GM18511 (cell line): ENCODE measurements at regions not wholly inside any gene's neighbourhood (a gene's known extent, or its start where the extent isn't known, plus 50 kb on each side); places are given as distances from the start of the nearest gene placed in this dataset.
"Not testable (repeated sequence)": the region's sequence is repeated elsewhere in the genome, so short reads cannot be mapped to it uniquely, and the experiment has no call there.

Experiments
- ATAC-seq: cut with Tn5 transposase; IDR thresholded peaks from one replicate; pipeline ENCODE4 v1.9.1; 2021; ENCODE audit warnings: mild to moderate bottlenecking, moderate library complexity; ENCODE audit not compliant: unreplicated experiment

GRCh38 chr10:64283621-64284020 is 762.4 kb downstream of the REEP3 start:
- no peak for ATAC-seq

GRCh38 chr10:64286533-64286932 is 765.3 kb downstream of the REEP3 start:
- ATAC-seq: no peak

- ATAC-seq: no peak
Measured at GRCh38 chr10:64288404-64288803, 767.2 kb downstream of the REEP3 start.

GRCh38 chr10:64303566-64303965 is 782.4 kb downstream of the REEP3 start:
- ATAC-seq: no peak

- no peak for ATAC-seq
Measured at GRCh38 chr10:64306729-64307327, 785.6 kb downstream of the REEP3 start.

GRCh38 chr10:64312876-64313275 is 791.7 kb downstream of the REEP3 start:
- ATAC-seq: no peak

GRCh38 chr10:64313967-64314366 is 792.8 kb downstream of the REEP3 start:
- no peak for ATAC-seq

- no peak for ATAC-seq
Measured at GRCh38 chr10:64316416-64316815, 795.2 kb downstream of the REEP3 start.

- ATAC-seq: no peak
Measured at GRCh38 chr10:64316833-64317232, 795.6 kb downstream of the REEP3 start.

GRCh38 chr10:64320448-64320847 is 799.2 kb downstream of the REEP3 start:
- ATAC-seq: no peak

- no peak for ATAC-seq
Measured at GRCh38 chr10:64329510-64329909, 808.3 kb downstream of the REEP3 start.

GRCh38 chr10:64332551-64332950 is 811.4 kb downstream of the REEP3 start:
- no peak for ATAC-seq

- no peak for ATAC-seq
Measured at GRCh38 chr10:64334084-64334483, 812.9 kb downstream of the REEP3 start.

GRCh38 chr10:64344211-64344610 is 823.0 kb downstream of the REEP3 start:
- no peak for ATAC-seq

- ATAC-seq: no peak
Measured at GRCh38 chr10:64345856-64346255, 824.7 kb downstream of the REEP3 start.

GRCh38 chr10:64346389-64346788 is 825.2 kb downstream of the REEP3 start:
- ATAC-seq: no peak

GRCh38 chr10:64350665-64351064 is 829.5 kb downstream of the REEP3 start:
- no peak for ATAC-seq

- ATAC-seq: no peak
Measured at GRCh38 chr10:64358907-64359306, 837.7 kb downstream of the REEP3 start.

GRCh38 chr10:64360240-64360639 is 839.0 kb downstream of the REEP3 start:
- ATAC-seq: not testable (repeated sequence)

- no peak for ATAC-seq
Measured at GRCh38 chr10:64363687-64364086, 842.5 kb downstream of the REEP3 start.

GRCh38 chr10:64365663-64366062 is 844.5 kb downstream of the REEP3 start:
- no peak for ATAC-seq

- no peak for ATAC-seq
Measured at GRCh38 chr10:64368298-64368697, 847.1 kb downstream of the REEP3 start.
